D721Med (cell line): ENCODE measurements at regions not wholly inside any gene's neighbourhood (a gene's known extent, or its start where the extent isn't known, plus 50 kb on each side); places are given as distances from the start of the nearest gene placed in this dataset.
"Not testable (repeated sequence)": the region's sequence is repeated elsewhere in the genome, so short reads cannot be mapped to it uniquely, and the experiment has no call there.

Experiments
- DNase-seq: peaks from one replicate; pipeline ENCODE4 v3.0.0; 2011; ENCODE audit warnings: low spot score; ENCODE audit not compliant: insufficient read length
- FAIRE-seq: peaks from 2 replicates; lab custom pipeline; 2011; peaks lifted over from hg19 to GRCh38; lab: Jason Lieb, UNC
- CTCF ChIP-seq: IDR thresholded peaks from 2 replicates; pipeline ENCODE4 v1.5.1; 2012; ENCODE audit warnings: mild to moderate bottlenecking, control low read depth; ENCODE audit not compliant: insufficient read depth; ENCODE audit errors: missing control alignments

- FAIRE-seq (no peak), DNase-seq (no peak)
- no peak for TF ChIP-seq CTCF
These were observed 523.9 kb downstream of the GLUD2 start for GRCh38 chrX:121571333-121571732.

- DNase-seq, FAIRE-seq: not testable (repeated sequence)
These were observed 527.0 kb downstream of the GLUD2 start for GRCh38 chrX:121574384-121574783.

- FAIRE-seq (no peak), DNase-seq (no peak)
- peak; percentile 24 for TF ChIP-seq CTCF
These were observed 531.8 kb downstream of the GLUD2 start for GRCh38 chrX:121579016-121579760.

GRCh38 chrX:121581885-121582284 is 534.5 kb downstream of the GLUD2 start:
- no peak for TF ChIP-seq CTCF
- FAIRE-seq (no peak), DNase-seq (no peak)

GRCh38 chrX:121585626-121586025 is 538.2 kb downstream of the GLUD2 start:
- DNase-seq (no peak), FAIRE-seq (no peak)
- TF ChIP-seq CTCF = no peak

GRCh38 chrX:121592884-121593283 is 545.5 kb downstream of the GLUD2 start:
- DNase-seq = no peak
- no peak for FAIRE-seq
- TF ChIP-seq CTCF = no peak

- FAIRE-seq = no peak
- TF ChIP-seq CTCF = no peak
- no peak for DNase-seq
These were observed 550.9 kb downstream of the GLUD2 start for GRCh38 chrX:121598356-121598755.

GRCh38 chrX:121635141-121635540 is 587.7 kb downstream of the GLUD2 start:
- TF ChIP-seq CTCF = no peak
- FAIRE-seq = no peak
- no peak for DNase-seq
